NCI-H1694 (cell line): ENCODE measurements at regions not wholly inside any gene's neighbourhood (a gene's known extent, or its start where the extent isn't known, plus 50 kb on each side); places are given as distances from the start of the nearest gene placed in this dataset.
"Not testable (repeated sequence)": the region's sequence is repeated elsewhere in the genome, so short reads cannot be mapped to it uniquely, and the experiment has no call there.

Experiments used
- DNase-seq: peaks from one replicate; lab custom pipeline; 2025; lab: John Stamatoyannopoulos, UW

DNA sequence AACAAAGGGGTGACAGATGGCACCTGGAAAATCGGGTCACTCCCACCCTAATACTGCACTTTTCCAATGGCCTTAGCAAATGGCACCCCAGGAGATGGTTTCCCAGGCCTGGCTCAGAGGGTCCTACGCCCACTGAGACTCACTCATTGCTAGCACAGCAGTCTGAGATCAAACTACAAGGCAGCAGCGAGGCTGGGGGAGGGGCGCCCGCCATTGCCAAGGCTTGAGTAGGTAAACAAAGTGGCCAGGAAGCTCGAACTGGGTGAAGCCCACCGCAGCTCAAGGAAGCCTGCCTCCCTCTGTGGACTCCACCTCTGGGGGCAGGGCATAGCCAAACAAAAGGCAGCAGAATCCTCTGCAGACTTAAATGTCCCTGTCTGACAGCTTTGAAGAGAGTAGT is 467.2 kb downstream of the EPHA7 start:
- DNase-seq, result not testable (repeated sequence)

DNA sequence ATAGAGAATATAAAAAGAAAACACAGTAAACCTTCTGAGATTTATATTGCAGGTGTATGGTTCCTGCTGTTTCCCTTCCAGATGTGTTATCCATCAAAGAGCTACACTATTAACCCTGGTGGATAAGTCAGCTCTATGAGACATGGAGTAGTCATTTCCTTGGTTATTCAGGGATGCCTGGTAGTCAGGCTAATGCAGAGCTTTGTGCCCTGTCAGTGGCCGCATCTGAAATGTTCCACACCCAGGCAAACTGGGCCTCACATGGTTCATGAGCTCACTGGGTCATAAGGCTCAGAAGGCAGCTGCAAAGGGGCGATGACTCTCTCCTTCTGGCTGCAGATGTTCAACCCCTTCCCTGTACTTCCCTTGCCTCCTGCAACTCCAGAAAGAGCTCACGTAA is 473.6 kb downstream of the EPHA7 start:
- no peak for DNase-seq

DNA sequence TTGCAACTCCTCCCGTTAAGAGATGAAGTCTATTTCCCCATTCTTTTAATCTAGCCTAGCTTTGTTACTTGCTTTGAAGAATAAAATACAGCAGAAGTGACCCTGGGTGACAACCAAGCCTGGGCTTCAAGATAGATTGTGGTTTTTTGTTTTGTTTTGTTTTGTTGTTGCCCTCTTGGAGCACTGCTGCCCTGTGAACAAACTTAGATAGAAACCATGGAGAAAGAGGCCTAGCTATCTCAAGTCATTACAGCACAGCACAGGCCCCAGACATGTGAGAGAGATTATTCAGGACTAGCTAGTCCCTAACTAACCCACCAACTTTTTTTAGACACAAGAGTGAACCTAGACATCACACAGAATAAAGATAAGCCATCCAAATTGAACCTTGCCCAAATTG is 475.2 kb downstream of the EPHA7 start:
- no peak for DNase-seq

DNA sequence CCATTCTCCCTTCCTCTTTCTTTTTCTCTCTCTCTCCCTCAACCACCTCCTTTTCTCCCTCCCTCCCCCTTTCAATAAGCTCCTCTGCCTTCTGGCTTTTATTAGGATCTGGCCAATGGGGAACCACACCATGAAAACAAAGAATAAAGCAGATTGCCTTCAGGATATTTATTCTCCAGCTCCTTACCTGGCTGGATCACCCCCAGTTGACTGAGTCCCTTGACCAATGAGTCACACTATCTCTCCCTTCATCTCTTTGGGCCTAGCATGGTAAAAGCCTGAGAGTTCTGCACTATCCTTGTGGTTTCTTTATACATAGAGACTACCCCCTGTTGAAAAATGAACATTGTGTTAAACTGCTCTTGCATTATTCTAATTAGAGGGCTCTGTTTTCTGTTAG is 476.8 kb downstream of the EPHA7 start:
- DNase-seq, result no peak

DNA sequence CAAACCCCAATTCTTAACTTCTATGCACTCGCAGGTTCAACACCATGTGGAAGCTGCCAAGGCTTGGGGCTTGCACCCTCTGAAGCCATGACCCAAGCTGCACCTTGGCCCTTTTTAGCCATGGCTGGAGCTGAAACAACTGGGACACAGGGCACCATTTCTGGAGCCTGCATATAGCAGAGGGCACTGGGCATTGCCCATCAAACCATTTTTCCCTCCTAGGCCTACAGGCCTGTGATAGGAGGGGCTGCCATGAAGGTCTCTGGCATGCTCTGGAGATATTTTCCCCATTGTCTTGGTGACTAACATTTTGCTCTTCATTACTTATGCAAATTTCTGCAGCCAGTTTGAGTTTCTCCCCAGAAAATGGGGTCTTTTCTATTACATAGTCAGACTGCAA is 484.7 kb downstream of the EPHA7 start:
- no peak for DNase-seq

DNA sequence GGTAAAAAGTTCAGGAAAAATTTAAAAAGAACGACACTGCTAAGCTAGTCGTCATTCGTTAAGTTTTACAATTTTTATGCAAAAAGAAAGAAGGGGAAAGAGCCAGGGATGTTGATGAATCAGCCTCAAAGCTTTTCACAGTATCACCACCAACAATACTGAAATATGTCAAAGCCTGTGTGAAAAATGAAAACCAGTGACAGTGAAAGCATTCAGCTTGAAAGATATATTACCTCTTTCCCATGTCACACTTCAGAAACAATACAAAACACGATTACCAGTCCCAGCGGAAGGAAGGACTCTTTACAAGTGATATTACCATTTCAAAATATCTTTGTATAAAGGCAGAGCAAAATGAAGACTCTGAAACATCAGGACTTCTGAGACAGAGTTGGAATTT is 489.2 kb downstream of the EPHA7 start:
- no peak for DNase-seq

DNA sequence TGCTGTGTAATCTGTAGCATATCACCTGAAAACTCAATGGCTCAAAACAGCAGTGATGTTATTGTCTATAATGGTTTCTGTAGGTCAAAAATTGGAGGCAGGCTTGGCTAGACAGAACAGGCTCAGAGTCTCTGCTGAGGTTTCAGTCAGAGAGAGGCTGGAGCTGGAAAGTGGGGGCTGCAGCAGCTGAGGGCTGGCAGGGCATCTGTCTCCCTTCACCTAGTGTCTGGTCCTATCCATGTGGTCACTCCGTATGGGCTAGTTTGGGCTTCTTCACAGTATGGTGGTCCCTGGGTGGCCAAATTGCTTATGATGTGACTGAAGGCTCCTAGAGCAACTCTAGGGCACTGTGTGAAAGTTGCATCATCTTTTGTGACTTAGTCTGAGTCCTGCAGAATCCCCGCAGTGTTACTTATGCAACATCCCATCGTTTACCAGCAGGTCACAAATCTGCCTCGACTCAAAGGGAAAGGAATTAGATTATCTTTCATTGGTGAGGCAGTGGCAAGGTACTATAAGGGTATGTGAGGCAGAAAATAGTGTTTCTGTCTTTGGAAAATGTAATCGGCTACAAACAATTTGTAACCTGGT is 497.0 kb downstream of the EPHA7 start:
- no peak for DNase-seq

DNA sequence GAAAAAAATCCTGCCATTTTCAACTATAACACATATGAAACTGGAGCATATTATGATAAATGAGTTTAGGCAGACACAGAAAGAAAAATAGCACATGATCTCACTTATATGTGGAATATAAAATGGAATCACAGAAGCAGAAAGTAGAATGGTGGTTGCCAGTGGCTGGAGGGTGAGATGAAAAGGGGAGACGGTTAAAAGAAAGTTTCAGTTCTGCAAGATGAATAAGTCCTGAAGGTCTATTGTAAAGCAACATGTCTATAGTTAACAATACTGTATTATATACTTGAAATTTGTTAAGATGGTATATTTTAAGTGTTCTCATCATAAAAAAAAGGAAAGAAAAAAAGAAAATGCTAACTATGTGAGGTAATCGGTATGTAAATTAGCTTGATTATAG is 503.9 kb downstream of the EPHA7 start:
- DNase-seq, result no peak

DNA sequence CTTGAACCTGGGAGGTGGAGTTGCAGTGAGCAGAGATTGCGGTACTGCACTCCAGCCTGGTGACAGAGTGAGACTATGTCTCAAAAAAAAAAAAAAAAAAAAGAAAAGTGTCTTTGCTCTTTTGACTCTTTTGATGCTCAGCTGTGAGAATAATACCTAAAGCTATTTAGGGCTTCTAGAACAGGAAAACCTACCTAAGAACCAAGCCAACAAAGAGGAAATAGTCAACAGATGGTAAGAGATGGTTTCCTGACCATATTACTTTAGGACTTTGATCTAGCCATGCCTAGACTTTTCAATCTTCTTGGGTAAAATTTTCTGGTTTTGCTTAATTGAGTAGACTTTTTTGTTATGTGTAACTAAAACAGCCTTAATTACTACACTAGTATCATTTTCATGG is 508.1 kb downstream of the EPHA7 start:
- DNase-seq, result no peak

DNA sequence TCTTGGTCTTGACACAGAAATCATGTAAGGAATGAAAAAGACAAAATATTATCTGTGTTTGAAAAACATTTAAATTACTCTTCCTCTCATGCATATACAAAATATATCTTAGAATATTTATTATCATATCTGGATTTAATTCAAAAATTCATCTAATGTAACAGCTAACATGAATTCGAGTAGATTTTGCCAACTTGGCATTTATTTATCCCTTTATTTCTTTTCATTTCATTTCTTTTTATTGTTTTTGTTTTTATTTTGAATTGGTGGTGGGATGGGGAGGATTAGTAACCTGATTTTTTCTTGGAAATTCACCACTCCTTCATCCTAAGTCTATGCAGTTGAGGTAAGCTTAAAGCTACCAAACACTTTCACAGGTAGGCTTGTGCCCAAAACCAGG is 508.7 kb downstream of the EPHA7 start:
- no peak for DNase-seq

DNA sequence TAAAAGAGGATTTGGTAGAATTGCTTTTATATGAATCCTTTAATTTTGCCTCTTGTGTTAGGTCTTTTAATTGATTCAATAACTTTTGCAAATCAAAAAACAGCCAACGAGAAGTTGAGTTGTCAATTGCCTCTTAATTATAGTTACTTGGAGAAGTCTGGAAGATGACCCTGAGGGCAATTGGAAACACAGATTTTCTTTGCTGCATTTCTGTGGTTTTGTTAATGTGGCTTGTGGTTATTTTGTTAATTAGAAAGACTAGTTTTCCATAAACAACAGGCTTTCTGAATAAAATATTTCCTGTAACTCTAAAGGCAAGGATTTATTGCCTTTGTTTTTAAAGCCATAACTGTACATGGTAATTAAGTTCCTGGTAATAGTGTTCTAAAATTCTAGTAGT is 513.0 kb downstream of the EPHA7 start:
- DNase-seq, result no peak

DNA sequence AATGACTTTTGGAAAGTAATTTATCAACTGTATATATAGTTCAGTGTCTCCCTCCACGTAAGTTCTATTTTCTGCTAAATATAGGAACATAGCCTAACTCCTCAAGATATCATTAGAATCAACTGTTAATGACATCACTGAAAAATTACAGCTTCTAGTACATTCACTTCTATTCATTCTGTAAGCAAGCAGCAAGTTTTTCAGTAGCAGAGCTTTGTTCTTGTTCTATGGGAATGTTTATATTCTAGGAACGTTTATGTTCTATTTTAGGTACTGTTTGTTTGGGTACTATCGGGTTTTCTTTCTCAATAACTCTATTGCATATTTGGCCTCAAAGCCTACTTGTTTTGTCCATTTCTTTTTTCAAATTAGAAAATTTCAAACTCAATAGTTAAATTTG is 525.6 kb downstream of the EPHA7 start:
- no peak for DNase-seq

DNA sequence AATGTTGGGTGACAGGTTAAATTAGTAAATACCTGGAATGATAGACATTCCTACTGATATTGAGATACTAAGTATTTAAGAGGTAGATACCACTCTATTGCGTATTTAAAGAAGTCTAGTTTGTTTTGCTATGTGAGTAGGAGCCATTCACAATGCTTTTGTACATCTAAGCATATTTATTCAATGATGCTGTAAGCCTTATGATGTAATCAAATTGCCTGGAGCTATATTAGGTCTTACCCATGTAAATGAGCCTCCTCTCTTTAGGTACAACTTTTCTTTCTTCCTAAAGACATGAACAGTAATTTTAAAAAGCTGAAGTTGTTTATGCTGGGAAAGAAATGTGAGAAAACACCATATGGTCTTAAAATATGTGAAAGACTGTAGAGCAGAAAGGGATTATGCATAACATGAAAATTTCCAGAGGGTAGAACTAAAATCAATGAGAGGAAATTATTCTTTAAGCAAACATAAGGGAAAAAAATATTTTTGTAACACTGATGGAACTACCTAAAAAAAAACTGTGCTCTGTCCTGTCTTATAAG is 526.7 kb downstream of the EPHA7 start:
- DNase-seq, result no peak

DNA sequence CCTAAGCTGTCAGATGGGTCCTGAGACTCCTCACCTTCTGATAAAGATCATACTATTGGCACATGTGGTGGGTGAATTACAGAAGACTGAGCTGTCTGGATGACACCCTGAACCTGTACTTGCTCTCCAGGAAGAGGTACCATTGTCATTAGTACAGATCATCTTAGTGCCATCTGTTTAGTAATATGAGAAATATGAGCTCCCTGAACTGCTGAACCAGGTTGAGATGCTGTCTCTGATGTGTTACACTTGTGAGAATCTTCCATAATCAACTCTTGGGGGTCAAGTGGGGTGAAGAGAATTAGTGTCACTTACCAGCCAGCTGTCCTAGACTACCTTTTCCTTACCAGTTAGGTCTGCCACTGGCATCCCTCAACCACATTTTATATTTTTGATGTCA is 531.0 kb downstream of the EPHA7 start:
- DNase-seq, result no peak

DNA sequence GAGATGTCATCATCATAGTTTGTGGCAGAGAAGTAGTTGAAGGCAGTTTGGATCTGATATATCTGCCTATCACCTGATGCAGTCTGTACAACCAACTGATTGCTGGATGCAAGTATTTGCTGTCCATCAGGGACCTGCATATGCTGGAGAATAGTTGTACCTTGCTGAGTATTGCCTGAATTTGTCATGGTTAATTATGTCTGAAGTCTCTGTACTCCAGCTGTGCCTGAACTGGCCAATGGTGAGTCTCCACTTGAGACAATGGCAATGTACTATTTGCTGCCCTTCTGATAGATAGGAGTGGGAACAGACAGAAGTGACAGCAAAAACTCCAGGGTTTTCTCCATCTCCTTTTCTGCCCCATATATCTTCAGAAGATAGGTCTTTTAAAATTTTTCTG is 531.5 kb downstream of the EPHA7 start:
- DNase-seq, result no peak

DNA sequence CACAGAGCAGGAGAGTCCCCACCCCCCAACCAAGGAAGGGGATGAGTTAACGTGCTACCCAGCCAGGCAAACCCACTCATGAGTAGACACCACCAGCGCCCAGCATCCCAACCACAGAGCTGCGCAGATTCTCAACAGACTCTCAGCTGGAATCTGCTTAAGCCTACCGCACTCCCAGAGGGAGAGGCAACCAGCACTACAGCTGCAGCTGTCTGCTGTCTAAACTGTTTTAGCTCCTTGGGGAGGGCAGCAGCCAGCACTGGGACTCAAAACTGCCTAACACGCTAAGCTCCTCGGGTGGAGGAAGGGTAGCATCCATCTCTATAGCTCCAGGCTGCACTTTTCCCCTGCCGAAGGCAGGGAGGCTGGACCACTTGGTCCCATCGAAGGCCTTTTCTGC is 539.8 kb downstream of the EPHA7 start:
- no peak for DNase-seq

DNA sequence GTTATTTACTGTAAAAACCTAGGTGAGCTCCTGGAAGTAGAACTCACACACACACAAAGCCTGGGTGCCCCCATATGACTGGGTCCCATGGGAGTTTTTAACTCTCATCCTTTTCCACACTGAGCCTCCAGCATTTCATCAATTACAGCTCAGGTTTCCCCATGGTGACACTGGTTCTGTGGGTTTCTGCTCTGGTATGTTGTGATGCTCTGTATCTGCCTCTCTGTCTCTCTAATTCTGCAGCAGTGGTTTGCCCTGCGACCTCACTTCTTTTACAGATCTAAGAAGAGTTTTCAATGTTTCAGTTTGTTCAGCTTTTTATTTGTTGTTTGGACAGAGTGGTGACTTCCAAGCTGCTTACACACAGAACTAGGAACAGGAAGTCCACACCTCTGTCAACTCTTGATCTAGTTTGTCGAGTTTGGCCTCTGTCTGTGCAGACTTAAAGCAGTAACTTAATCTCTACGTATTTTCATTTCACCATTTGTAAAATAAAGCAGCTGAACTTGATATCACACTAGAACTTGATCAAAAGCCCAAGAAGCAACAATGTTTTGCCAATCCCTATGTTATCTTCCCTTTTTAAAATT is 554.3 kb downstream of the EPHA7 start:
- DNase-seq, result no peak

DNA sequence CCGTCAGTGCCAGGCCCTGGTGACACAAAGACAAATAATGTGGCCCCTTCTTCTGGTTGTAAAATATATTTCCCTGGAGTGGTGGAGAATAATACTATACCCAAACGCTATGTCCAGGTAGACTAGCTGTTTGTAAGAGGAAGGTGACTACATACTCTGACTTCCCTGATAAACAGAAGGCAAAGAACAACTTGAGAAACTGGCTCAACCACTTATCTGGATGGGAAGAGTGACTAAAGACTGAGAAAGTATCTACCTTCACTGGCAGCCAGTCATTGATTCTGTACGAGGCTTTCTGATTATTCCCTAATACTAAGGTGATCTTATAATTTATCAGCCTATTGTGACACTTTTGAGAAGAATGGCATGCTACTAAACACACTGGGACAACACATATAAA is 569.7 kb downstream of the EPHA7 start:
- no peak for DNase-seq

DNA sequence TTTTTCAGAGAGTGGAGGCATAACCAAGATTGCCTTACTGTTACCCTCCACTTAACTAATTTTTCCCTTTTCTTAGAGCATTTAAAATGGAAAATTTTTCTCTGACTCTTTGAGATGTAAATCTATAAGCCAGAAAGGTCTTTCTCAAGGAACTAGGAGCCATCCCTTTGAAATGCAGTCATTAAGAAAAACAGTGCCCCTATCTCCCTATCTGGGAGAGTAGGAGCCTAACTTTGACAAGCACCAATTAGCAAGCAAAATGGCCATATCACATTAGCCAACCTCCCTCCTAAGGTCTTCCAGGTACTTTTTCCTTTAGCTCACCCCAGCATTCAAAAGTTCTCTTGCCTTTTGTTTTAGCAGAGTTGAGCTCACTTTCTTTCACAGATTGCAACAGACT is 570.5 kb downstream of the EPHA7 start:
- no peak for DNase-seq

DNA sequence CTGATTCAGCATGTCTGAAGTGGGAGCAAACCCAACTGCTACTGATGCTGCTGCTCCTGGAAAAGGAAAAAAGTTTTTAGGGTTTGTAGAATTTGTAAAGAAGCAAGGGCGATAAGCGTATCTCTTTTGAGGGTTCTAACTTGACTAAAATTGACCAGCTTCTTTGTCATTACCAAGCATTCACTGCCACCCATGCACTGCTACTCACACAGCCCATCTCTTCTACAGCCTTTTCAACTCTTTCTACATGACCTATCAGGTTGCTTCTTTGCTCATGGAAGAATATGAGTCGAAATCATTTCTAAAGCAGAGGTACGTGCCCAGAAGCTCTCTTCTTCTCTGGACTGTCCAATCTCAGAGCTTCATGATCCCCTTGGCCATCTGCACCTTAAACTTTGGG is 570.9 kb downstream of the EPHA7 start:
- no peak for DNase-seq

DNA sequence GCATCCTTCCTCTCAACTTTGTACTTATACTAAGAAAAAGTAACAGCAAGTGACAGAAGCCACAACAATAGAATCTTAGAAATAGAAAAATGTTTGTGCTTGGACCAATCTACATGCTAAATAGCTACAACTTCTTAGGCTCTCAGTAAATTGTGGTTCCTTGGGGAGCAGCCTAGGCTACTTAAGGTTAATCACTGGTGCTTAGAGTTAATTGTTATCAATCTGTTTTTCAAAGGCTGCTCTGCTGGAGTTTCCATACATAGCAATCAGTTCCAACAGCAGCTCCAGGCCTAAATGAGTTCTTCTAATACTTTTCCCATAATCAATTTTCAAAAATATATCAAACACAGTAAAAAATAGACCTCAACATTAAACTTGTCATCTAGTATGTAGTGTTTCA is 571.4 kb downstream of the EPHA7 start:
- no peak for DNase-seq

DNA sequence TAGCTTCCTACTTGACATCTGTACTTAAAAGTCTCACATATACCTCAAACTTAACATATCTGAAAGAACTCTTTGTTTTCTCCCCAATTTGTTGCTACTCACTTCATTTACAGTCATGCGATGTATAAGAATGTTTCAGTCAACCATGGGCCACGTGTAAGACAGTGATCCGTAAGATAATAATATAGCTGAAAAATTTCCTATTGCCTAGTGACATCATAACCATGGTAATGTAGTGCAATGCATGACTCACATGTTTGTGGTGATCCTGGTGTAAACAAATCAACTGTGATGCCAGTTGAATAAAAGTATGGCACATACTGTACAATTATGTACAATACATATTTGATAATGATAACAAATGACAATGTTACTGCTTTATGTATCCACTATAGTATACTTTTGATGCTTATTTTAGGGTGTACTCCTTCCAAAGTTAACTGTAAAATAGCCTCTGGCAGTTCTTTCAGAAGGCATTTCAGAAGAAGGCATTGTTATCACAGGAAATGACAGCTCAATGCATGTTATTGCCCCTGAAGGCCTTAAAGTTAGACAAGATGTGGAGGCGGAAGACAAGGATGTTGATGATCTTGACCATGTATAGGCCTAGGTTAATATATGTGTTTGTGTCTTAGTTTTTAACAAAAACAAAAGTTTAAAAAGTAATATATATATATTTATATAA is 579.0 kb downstream of the EPHA7 start:
- DNase-seq, result no peak

DNA sequence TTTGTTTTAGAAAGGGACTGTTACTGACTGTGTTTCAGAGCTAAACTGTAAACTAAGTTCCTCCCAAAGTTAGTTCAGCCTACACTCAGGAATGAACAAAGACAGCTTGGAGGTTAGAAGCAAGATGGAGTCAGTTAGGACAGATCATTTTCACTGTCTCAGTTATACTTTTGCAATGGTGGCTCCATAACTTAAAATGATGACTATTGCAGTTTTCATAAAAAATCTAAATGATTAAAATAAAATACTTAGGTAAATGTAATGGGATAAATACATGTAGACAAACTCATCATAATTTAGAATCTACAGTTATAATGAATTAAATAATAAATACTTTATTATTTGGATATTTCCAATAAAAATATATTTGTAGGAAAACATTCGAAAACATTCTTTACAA is 590.6 kb downstream of the EPHA7 start:
- DNase-seq, result no peak

DNA sequence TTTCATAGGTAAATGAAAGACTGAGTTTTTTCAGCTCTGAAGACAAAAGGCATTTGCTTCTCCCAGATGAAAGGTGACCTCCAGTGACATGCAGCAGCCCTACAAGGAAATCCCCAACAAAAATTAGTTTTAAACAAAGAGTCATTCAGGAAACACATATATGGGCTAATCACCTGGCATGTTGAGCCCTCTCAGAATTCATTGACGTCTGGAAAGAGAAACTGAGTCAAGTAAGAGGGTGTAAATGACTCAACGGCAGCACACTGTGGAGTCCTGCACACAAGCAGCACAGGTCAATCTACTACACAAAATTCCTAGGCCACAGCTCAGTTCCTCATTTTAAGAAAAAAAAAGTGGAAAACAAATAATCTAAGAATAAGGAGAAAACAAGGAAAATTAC is 592.3 kb downstream of the EPHA7 start:
- no peak for DNase-seq
